ENCODE measurements at regions not wholly inside any gene's neighbourhood (a gene's known extent, or its start where the extent isn't known, plus 50 kb on each side); places are given as distances from the start of the nearest gene placed in this dataset.

GRCh38 chr3:194080913-194081800, 54.8 kb upstream of the HES1 start:
- Histone ChIP-seq H3K79me2 (replicated peaks; ENCODE audit: insufficient read depth, low read length) (no peaks in the 10 kb centered on the region), H3K36me3 (ENCODE audit: insufficient read depth, low read length) (no peaks in the 10 kb centered on the region), H3F3A (ENCODE audit: insufficient read depth, low read length, poor library complexity, severe bottlenecking) (no peaks in the 10 kb centered on the region), H3K4me3 (ENCODE audit: low read length) (no peak overlapping the region), H4K20me1 (ENCODE audit: insufficient read depth) (no peaks in the 10 kb centered on the region), H3K9me3 (ENCODE audit: low read length) (no peaks in the 10 kb centered on the region), H3K4me2 (ENCODE audit: low read length) (no peak overlapping the region), H2AFZ (ENCODE audit: low read depth, low read length) (no peak overlapping the region), H3K9ac (ENCODE audit: low read length) (no peak overlapping the region), H3K27me3 (ENCODE audit: insufficient read depth, low read depth, low read length) (no peaks in the 10 kb centered on the region), H3K9me2 (ENCODE audit: insufficient read depth, low read length) (no peaks in the 10 kb centered on the region), H3K27ac (ENCODE audit: low read length) (no peak overlapping the region)
- no peak for TF ChIP-seq TAF1 (IDR thresholded peaks at IDR 0.05; ENCODE audit: low read depth)
- peak; percentile 72 for TF ChIP-seq REST (IDR thresholded peaks at IDR 0.05; ENCODE audit: borderline replicate concordance)
- TF ChIP-seq EZH2 (IDR thresholded peaks at IDR 0.05; ENCODE audit: borderline replicate concordance, insufficient read depth, low read length, poor library complexity, severe bottlenecking): no peak
- TF ChIP-seq, protein P1, sequence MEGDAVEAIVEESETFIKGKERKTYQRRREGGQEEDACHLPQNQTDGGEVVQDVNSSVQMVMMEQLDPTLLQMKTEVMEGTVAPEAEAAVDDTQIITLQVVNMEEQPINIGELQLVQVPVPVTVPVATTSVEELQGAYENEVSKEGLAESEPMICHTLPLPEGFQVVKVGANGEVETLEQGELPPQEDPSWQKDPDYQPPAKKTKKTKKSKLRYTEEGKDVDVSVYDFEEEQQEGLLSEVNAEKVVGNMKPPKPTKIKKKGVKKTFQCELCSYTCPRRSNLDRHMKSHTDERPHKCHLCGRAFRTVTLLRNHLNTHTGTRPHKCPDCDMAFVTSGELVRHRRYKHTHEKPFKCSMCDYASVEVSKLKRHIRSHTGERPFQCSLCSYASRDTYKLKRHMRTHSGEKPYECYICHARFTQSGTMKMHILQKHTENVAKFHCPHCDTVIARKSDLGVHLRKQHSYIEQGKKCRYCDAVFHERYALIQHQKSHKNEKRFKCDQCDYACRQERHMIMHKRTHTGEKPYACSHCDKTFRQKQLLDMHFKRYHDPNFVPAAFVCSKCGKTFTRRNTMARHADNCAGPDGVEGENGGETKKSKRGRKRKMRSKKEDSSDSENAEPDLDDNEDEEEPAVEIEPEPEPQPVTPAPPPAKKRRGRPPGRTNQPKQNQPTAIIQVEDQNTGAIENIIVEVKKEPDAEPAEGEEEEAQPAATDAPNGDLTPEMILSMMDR (IDR thresholded peaks at IDR 0.05; ENCODE audit: poor library complexity, severe bottlenecking): no peak
- peak; percentile 84 for TF ChIP-seq EP300 (conservative IDR thresholded peaks at IDR 0.05; ENCODE audit: poor library complexity, severe bottlenecking)
- no peak for TF ChIP-seq RAD21 (conservative IDR thresholded peaks at IDR 0.05)
- TF ChIP-seq MXI1 (conservative IDR thresholded peaks at IDR 0.05; ENCODE audit: poor library complexity, severe bottlenecking): peak; percentile 85
- TF ChIP-seq SMC3 (conservative IDR thresholded peaks at IDR 0.05; ENCODE audit: poor library complexity): no peak
- peak; percentile 52 for TF ChIP-seq POLR2AphosphoS5 (IDR thresholded peaks at IDR 0.05)

- Histone ChIP-seq H3K4me3 (ENCODE audit: low read length) (no peak overlapping the region), H3K9me3 (ENCODE audit: low read length) (no peaks in the 10 kb centered on the region), H3K27me3 (ENCODE audit: insufficient read depth, low read depth, low read length) (no peaks in the 10 kb centered on the region), H3K79me2 (replicated peaks; ENCODE audit: insufficient read depth, low read length) (no peaks in the 10 kb centered on the region), H3K9me2 (ENCODE audit: insufficient read depth, low read length) (no peaks in the 10 kb centered on the region), H3K27ac (ENCODE audit: low read length) (no peak overlapping the region), H2AFZ (ENCODE audit: low read depth, low read length) (no peak overlapping the region), H3K9ac (ENCODE audit: low read length) (no peak overlapping the region), H3K4me2 (ENCODE audit: low read length) (no peak overlapping the region), H3K36me3 (ENCODE audit: insufficient read depth, low read length) (no peaks in the 10 kb centered on the region), H4K20me1 (ENCODE audit: insufficient read depth) (no peaks in the 10 kb centered on the region), H3F3A (ENCODE audit: insufficient read depth, low read length, poor library complexity, severe bottlenecking) (no peaks in the 10 kb centered on the region)
- no peak for TF ChIP-seq SMC3 (conservative IDR thresholded peaks at IDR 0.05; ENCODE audit: poor library complexity)
- TF ChIP-seq EZH2 (IDR thresholded peaks at IDR 0.05; ENCODE audit: borderline replicate concordance, insufficient read depth, low read length, poor library complexity, severe bottlenecking): no peak
Observed at GRCh38 chr3:194081826-194082225, 54.1 kb upstream of the HES1 start.

Data from neural cell (in vitro differentiated cells).